ENCODE measurements at regions not wholly inside any gene's neighbourhood (a gene's known extent, or its start where the extent isn't known, plus 50 kb on each side); places are given as distances from the start of the nearest gene placed in this dataset.

DNA sequence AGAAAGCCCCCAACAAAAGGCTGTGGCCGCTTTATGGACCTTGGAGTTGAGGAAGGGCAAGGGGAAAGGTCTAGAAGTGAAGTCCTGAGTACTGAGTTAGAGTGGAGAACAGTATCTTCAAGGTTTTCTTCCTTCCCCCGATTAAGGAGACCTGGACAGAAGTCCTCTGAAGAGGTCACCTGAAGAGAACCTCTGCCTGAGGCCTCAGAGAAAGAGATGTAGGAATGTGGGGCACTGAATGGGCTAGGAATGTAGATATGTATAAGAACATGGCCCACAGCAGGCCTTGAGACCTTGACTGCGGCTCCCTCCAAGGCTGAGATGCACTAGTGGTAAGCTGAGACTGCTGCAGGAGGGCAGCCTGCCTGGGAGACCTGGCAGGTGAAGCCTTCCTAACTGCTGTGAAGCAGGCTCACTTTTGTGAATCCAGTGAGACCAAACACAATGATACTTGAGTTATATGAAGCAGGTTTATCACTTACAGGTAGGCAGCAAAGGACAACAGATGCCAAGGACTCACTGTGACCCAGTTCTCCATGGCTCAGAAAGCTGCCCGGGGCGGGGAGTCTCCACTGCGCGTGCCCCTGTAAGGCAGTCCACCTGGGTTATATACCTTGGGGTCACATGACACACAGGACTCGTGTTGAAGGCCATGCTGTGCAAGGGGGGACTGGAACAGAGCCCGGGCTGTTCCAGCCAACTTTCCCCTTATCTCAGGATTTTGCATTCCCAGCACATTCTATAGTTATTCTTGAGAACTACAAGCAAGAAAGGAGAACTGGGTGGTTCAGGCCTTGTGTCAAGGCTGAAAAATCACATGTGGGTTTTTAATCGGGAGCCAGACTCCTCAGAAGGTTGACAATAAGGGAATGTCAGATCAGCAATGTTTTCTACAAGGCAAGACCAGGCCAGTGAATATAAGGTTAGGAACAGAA is 78.8 kb upstream of the PPM1J start:
- Histone ChIP-seq H3K9me3 (ENCODE audit: control insufficient read depth in 2 of 3, insufficient read depth in 1 of 3, low read length in 3 of 3) (no peaks in the 10 kb centered on the region), H3K4me3 (ENCODE audit: low read length in 3 of 3) (no peak overlapping the region), H3K27me3 (ENCODE audit: control insufficient read depth, insufficient read depth, low read length) (no peaks in the 10 kb centered on the region), H3K9ac (ENCODE audit: low read length in 3 of 3) (no peak overlapping the region), H3K36me3 (ENCODE audit: control insufficient read depth in 2 of 3, insufficient read depth in 3 of 3, low read length in 3 of 3) (no peaks in the 10 kb centered on the region), H3K27ac (ENCODE audit: low read depth in 2 of 2, low read length in 2 of 2) (no peak overlapping the region), H3K4me1 (ENCODE audit: control insufficient read depth in 2 of 3, insufficient read depth in 2 of 3, low read depth in 1 of 3, low read length in 3 of 3) (no peaks in the 10 kb centered on the region)
- intact Hi-C loops (cut with DNase I): loop anchor here (10.0 kb wide), 1 partner anchor 59 kb away; no protein-coding TSS in a partner anchor
- DNase-seq (no peak), FAIRE-seq (no peak)
- TF ChIP-seq, protein P1, sequence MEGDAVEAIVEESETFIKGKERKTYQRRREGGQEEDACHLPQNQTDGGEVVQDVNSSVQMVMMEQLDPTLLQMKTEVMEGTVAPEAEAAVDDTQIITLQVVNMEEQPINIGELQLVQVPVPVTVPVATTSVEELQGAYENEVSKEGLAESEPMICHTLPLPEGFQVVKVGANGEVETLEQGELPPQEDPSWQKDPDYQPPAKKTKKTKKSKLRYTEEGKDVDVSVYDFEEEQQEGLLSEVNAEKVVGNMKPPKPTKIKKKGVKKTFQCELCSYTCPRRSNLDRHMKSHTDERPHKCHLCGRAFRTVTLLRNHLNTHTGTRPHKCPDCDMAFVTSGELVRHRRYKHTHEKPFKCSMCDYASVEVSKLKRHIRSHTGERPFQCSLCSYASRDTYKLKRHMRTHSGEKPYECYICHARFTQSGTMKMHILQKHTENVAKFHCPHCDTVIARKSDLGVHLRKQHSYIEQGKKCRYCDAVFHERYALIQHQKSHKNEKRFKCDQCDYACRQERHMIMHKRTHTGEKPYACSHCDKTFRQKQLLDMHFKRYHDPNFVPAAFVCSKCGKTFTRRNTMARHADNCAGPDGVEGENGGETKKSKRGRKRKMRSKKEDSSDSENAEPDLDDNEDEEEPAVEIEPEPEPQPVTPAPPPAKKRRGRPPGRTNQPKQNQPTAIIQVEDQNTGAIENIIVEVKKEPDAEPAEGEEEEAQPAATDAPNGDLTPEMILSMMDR (IDR thresholded peaks at IDR 0.05; ENCODE audit: borderline replicate concordance, extremely low read depth, insufficient read depth): no peak

DNA sequence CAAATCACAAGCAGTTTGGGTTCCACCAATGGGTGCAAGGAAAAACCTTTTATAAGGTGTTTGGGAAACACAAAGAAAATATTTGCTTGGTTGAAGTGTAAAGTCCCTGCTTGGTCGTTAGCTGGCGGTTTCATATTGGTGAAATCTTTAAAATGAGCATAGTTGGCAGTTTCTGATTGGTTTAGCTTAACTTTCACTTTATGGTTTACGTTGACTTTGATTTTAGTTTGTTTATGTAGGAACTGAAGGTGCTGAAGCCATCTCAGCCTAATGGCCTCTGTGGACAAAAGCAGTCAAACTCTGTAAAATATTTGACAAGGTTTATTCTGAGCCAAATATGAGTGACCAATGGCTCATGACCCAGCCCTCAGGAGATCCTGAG is 76.6 kb upstream of the PPM1J start:
- no peaks in the 10 kb centered on the region for H3K27me3 ChIP-seq (ENCODE audit: control insufficient read depth, insufficient read depth, low read length)
- no peak for FAIRE-seq
- H3K4me1 ChIP-seq (ENCODE audit: control insufficient read depth in 2 of 3, insufficient read depth in 2 of 3, low read depth in 1 of 3, low read length in 3 of 3): no peaks in the 10 kb centered on the region
- TF ChIP-seq, protein P1 (IDR thresholded peaks at IDR 0.05; ENCODE audit: borderline replicate concordance, extremely low read depth, insufficient read depth): no peak
- H3K4me3 ChIP-seq (ENCODE audit: low read length in 3 of 3): no peak overlapping the region
- no peaks in the 10 kb centered on the region for H3K36me3 ChIP-seq (ENCODE audit: control insufficient read depth in 2 of 3, insufficient read depth in 3 of 3, low read length in 3 of 3)
- H3K9me3 ChIP-seq (ENCODE audit: control insufficient read depth in 2 of 3, insufficient read depth in 1 of 3, low read length in 3 of 3): no peaks in the 10 kb centered on the region
- no peak overlapping the region for H3K27ac ChIP-seq (ENCODE audit: low read depth in 2 of 2, low read length in 2 of 2)
- intact Hi-C loops (cut with DNase I): loop anchor here (10.0 kb wide), 1 partner anchor 57 kb away; no protein-coding TSS in a partner anchor
- DNase-seq: no peak
- no peak overlapping the region for H3K9ac ChIP-seq (ENCODE audit: low read length in 3 of 3)

DNA sequence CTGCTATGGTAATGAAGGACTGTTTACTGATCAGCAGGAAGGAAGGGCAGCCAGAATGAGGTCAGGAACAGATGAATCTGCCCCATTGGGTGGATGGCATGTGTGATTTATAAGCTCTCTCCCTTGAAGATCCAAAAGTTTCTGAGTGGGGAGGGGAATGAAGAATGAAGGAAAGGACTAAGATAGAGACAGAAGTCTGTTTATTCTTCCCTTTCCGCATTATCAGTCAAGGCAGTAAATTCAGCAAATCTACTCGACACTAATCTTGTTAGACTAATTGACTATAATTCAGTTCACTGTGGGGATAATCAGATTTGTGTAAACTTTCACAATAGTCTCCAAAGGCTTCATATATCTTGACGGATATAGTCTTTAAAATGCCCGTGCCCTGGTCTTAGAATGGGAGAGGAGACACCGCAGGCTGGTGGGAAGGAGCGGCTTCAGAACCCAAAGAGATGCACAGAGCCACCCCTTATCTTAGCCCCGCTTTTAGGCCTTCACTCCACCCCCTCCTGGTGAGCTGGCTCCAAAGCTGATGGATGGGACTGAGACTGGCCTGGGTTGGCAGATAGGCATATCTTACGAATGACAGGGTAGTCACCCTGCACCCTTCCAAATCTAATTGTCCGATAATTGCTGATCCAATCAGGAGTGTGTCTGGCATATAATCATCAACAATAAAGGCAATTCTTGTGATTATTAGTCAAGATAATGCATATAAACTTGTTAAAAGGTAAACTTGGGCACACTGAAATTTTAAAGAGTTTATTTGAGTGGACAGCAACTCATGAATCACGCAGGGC is 76.0 kb upstream of the PPM1J start:
- Histone ChIP-seq H3K4me1 (ENCODE audit: control insufficient read depth in 2 of 3, insufficient read depth in 2 of 3, low read depth in 1 of 3, low read length in 3 of 3) (no peaks in the 10 kb centered on the region), H3K36me3 (ENCODE audit: control insufficient read depth in 2 of 3, insufficient read depth in 3 of 3, low read length in 3 of 3) (no peaks in the 10 kb centered on the region), H3K4me3 (ENCODE audit: low read length in 3 of 3) (no peak overlapping the region), H3K9me3 (ENCODE audit: control insufficient read depth in 2 of 3, insufficient read depth in 1 of 3, low read length in 3 of 3) (no peaks in the 10 kb centered on the region), H3K9ac (ENCODE audit: low read length in 3 of 3) (no peak overlapping the region), H3K27ac (ENCODE audit: low read depth in 2 of 2, low read length in 2 of 2) (no peak overlapping the region), H3K27me3 (ENCODE audit: control insufficient read depth, insufficient read depth, low read length) (no peaks in the 10 kb centered on the region)
- intact Hi-C loops (cut with DNase I): loop anchor here (10.0 kb wide), 1 partner anchor 56 kb away; no protein-coding TSS in a partner anchor
- TF ChIP-seq, protein P1 (IDR thresholded peaks at IDR 0.05; ENCODE audit: borderline replicate concordance, extremely low read depth, insufficient read depth): no peak
- FAIRE-seq: no peak
- no peak for DNase-seq
